SW 1271 (cell line): ENCODE measurements at regions not wholly inside any gene's neighbourhood (a gene's known extent, or its start where the extent isn't known, plus 50 kb on each side); places are given as distances from the start of the nearest gene placed in this dataset.

Experiments
- DNase-seq, 2 experiments: peaks; one replicate each; lab custom pipeline; 2025; lab: John Stamatoyannopoulos, UW

DNA sequence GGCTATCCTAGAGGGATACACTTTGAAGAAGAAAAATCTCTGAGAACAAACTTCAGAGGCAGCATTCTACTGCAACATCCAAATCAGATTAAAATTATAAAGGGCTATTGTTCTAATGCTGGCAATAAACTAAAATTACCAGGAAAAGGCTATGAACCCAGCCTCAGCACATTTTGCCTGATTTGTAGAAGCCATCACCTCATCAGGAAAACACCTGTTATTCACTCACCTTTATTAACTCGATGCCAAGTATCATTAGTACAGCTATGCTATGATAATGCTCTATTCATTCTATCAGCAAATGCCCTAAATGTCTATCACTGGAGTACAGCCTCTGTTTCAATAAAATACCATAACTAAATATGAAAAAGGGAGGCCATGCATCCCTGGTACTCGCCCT lies 510.2 kb downstream of the RASEF start:
- no peak for DNase-seq

DNA sequence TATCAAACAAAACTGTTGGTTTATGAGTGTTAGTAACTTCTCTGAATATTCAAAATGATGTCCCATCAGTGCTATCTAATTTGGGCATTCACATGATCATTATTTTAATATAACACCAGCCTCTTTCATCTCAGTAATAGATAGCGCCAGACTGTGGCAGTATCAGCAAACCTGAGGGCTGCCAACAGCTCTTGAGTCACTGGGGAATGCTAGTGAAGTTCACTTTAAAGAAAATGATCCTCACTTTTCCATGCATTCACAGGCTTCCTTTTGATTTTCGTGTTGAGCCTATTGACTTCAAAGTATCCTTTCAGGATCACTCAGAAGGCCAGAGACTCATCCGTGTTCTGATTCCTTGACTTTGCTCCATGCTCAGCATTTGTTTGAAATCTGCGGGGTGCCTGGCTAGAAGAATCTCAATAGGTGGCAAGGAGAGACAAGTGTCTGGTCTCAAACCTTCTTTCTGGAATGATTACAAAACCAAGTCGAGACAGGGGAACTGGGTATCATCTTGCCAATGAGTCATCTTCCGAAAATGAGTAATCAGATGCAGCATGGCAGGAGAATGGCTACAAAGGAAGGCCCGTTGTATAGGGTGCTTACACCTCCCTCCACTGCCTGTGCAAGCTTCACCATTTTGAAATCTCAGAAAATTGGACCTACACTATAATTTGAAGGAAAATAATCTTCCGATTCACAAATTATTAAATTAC lies 509.1 kb downstream of the RASEF start:
- no peak for DNase-seq

DNA sequence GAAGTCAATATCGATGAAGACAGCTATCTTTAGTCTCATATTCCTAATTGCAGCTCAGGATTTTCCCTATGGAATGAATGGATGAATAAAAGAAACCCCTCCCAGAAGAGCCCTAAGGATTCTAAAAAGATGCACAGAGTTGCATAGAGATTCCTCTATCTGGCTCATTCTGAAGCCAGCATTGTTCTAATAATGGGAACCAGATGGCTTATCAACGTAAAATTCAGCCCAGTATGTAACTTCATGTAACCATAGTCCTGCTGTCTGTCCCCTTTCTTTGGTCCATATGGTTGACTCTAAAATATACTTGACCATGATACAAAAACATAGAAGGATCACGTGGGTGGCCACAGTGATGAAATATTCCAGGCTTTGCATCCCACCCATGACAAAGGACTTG lies 508.6 kb downstream of the RASEF start:
- no peak for DNase-seq

DNA sequence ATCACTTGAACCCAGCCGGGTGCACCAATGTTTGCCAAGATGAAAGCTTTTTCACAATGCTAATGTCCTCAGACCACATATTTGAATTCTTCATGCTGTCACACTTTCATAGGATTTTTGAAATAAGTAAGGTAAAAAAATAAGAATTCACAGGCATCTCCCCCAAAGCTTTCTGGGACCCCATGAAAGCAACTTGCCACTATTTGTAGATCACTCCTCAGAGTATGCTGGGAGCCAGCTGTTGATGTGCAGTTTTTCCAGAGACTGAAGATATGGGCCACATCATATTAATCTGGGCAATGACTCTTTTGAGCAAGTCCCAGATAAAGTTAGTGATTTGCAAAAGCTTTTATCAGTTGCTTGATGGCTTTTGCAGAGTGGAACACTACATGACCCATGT lies 507.9 kb downstream of the RASEF start:
- DNase-seq, result no peak

DNA sequence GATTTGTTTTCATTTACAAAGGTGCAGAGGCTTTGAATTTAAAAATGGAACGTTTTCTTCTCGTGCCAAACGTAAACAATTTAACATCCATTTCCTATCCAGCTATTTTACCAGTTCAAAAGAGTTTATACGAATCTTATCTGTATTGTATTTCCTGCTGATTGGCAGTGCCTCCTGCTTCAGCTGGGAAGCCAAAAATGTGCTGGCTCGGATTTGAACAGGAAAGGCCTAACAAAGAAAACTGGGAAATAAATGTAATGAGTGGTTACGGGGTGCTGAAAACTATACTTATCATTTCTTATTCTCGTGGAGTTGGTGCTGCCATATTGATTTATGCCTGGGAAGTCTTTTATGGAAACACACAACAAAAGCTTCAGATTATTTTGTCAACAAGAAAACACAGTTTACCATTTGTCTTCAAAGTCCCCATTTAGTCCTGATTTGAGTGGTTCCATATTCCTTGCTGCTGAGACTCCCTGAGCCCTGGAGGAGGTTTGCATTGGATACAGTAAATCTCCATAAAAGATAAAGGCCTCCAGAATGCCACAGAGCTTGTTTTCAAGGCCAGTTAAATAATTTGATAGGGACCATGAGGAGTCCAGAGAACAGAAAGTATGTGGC lies 507.4 kb downstream of the RASEF start:
- no peak for DNase-seq

DNA sequence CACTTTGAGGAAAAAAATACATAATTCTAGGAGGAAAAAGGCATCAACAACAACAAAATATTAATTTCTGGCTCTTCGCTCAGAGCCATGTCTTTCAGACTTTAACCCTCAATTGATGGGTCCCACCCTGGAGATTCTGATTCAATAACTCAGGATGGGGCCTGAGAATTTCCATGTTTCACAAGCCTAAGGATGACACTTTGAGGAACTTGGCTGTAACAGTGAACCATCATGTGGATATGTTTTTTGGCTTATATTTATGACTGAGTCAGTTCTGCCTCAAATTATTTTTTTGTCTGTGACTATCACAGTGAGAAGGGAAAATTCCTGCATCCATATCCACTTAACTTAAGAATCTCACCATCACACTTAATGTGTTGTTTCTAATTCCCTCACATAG lies 504.6 kb downstream of the RASEF start:
- DNase-seq, result no peak

DNA sequence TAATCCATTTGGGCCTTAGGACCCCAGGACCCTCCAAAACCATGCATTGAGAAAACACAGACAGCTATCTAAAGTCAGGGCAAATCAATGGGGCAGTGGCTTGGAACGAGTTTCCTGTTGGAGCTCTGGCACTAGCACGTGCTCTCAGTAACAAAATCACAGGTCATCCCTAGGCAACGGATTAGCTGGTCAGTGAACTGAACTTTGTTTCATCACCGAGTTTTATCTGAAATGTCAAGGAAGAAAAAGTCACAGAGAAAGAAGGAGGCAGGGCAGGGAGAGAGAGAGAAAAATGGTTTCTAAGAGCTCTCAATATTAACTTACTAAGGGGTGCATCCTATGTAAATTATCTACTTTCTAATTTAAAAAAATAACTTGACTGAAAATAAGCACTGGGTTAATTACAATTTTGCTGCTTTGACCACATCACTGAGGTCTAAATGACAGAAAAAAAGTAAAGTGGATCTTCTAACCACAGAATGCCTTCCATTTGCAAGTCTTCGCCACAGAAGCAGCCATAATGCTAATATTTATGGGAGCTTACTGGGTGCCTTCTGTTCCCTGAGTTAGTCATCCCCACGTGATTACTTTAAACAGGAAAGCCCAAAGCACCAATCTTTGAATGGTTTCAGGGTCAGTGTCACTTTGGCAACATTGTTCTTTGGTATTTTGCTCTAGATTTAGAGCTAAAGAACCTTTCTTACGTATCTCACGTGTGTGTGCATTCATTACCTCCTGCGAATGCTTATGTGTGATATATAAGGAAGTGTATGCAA lies 503.9 kb downstream of the RASEF start:
- no peak for DNase-seq

DNA sequence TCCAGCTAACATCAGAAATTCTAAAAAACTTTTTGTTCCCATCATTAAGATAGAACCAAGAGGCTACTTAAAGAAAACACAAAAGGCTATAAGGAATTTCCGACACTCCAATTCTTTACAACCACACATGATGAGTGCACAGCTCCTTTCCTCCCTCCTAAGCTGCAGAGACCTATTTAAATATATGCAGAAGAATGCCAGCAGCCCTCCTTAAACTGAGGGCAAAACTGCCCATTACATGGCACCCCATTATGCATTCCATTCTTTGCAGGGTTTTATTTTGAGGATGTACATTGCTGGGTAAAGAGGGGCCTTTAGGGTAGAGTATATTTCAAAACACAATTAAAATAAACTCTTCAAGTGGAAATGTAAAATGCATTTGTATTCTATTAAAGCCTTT lies 502.9 kb downstream of the RASEF start:
- DNase-seq, result no peak

DNA sequence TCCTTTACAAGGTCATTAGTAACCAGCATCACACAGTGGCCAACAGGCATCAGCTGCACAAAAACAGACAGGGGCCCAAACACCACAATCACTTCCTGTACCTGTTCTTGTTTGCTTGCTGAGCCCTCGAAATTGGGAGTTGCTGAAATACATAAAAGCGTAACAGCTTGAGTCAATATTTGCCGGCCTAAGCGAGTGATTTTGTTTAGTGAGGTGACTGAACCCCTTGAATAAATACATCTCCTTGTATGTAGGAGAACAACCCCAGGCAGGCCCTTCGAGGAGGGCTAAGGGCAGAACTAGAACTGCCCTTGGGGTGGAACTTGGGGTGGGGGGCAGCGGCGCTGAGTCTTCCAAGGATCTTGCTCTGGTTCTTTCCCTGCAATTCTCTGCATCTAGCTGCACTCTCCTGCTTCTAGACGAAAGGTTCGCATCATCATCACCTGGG lies 502.5 kb downstream of the RASEF start:
- no peak for DNase-seq

DNA sequence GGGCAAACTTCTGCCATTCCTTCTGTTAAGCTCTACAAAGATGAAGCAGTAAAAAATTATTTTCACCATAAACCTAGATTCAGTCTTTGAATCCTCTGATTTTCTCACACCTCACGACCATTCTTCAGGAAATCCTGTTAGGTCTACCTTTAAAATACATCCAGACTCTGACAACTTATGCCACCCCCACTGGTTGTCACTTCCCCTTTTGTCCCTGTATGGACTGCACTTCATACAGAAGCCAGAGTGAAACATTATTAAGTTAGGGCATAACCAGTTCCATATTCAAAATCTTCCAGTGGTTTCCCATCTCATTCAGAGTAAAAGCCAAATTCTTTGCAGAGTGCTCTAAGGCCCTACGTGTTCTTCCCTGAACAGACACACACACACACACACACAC lies 499.8 kb downstream of the RASEF start:
- DNase-seq, result no peak

DNA sequence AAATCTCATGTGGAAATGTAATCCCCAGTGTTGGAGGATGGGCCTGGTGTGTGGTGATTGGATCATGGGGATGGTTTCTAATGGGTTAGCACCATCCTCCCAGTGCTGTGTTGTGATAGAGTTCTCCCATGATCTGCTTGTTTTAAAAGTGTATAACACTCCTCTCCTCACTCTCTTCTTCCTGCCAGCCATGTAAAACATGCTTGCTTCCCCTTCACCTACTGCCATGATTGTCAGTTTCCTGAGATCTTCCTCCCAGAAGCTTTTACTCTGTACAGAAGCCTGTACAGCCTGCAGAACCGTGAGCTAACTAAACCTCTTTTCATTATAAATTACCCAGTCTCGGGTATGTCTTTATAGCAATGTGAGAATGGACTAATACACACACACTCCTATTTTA lies 499.1 kb downstream of the RASEF start:
- DNase-seq, result no peak

DNA sequence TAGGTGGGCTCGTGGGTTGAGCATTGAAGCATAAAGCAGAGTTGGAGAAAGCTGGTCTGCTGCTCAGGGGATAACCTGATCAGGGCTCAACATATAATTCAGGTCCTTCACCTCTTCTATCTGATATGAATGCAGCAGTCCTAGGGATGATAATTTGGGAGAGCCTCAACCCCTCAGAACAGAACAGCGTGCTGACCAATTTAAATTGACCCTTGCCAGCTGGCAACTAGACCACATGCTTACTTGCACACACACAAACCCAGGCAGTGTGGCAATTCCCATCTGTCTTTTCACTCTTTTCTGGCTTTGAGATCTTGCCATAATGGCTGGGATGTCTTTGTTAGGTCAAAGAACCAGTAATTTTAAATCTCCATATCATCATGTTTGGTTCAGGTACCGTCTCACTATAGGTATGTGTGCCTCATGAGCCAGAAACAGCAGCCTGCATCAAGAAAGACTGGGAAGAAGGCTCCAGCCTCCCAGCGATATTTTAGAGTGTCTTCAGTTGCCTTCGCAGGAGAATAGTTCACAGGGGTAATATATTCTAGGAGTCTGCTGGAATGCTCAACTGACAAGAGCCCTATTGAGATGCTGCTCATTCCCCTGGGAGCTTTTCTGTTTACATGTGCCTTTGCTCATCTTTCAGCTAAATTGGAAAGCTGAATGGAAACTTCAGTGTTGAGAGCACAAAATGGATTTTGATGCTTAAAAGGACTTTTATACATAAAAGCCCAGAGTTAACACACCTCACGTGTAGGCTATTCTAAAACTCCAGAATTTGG lies 497.6 kb downstream of the RASEF start:
- DNase-seq, result no peak

DNA sequence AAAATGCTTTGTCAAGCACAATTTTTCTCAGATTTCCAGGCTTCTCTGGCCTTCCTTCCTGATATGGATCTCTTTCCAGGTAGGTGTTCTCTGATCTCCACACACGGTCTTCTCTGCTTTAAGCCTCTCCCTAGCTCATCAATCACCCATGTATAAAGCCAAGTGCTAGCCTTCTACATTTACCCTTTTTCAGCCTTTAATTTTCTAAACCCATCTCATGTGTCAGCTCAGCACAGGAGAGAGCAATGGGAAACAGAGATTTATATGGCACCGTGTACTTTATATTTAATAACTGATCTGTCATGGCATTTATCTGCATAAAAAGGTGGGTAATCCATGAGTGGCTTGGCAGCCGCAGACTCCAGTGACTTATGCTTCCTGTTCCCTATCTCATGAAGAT lies 495.0 kb downstream of the RASEF start:
- no peak for DNase-seq

DNA sequence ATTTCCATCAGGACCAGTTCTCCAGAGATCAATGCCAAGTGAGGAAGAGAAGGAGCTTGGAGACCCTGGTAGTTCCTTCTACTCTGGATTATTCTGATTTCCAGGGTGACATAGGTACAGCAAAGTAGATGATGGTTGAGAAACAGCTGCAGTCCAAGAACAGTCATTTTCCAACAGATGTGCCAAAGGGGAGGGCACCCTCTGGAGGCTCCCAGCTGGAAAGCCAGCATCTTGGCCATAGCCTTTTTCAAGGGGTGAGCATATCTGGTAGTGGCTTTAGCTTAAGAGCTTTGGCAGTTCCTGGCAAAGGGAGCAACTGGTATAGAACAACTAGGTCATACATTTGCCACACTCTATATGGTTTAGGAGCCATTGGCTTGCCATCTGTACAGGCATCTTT lies 492.7 kb downstream of the RASEF start:
- DNase-seq, result no peak

DNA sequence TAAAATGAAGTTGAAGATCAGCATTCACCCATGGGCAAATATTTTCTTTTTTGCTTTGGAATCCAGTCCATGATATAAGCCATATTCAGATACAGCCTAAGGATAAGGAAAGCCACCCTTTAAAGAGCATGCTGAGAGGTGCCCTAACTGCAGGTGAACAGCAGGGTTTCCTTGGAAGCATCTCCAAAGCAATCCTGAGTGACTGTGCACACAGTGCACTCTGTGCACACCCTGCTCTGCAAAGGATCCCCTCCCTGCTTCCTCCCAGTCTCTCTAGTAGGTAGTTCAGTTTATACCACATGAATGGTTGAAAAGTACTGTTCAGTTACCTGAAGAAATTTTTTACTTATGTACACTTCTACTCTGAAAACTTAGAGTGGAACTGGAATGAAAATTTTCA lies 491.4 kb downstream of the RASEF start:
- DNase-seq, result no peak

DNA sequence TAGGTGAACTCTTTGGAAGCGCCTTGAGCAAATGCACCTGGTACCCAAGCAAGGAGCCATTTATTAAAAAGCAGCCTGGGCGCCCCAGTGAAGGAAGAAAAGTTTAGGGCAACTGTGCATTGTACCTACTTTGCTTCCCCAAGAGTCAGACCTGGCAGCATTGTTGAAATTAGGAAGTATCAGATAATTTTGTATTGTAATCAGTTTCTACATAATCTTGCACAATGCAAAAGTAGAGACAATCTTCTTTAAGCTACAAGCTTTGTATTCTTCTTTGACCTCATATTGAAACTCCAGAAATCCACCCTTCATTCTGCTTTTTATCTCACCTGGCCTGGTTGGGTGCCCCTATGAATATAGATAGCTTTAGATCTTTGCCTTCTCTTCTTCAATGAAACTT lies 490.8 kb downstream of the RASEF start:
- no peak for DNase-seq

DNA sequence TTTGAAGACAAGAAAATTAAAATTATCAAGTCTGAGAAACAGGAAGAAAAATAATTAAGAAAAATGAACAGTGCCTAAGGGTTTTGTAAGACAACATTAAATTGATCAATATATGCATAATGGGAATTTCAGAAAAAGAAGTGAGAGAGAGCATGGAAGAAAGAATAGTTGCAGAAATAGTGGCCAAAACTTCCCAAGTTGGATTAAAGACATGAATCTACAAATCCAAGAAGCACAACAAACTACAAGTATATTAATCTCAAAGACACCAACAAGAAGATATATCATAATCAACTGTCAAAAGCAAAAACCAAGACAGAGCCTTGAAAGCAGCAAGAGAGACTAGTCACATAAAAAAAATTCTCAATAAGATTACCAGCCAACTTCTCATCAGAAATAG lies 488.0 kb downstream of the RASEF start:
- DNase-seq, result no peak

DNA sequence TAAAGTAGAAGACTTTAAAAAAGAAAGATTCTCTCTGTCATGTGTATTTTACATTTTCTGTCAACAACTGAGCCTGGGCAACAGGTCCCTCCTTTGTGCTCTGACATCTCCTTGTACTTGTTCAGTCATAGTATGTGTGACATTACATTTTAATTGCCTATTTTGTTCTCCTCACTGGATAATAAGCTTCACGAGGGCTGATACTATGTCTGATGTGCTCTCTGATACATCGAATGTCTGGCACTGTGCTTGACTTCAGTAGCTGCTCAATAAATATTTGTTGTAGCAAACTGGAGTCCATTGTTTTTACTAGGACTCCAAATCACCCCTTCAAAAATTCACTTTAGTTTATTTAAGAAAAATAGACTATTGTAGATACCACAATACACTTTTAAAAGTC lies 482.0 kb downstream of the RASEF start:
- no peak for DNase-seq

DNA sequence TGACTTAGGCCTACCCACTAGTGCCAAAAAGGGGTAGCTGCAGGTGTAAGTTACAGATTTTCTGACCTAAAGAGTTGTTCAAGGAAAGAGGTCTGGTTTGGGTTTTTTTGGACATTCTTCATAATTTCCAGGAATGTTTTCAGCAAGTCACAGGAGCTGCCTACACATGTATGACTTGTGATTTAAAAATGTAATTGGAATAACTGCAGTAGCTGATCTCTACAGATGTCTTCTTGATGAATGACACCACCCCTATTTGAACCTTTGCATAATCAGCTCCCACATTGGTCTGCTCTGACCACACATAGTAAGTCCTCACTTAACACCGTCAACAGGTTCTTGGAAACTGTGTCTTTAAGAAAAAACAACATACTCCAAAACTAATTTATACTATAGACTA lies 481.4 kb downstream of the RASEF start:
- no peak for DNase-seq

DNA sequence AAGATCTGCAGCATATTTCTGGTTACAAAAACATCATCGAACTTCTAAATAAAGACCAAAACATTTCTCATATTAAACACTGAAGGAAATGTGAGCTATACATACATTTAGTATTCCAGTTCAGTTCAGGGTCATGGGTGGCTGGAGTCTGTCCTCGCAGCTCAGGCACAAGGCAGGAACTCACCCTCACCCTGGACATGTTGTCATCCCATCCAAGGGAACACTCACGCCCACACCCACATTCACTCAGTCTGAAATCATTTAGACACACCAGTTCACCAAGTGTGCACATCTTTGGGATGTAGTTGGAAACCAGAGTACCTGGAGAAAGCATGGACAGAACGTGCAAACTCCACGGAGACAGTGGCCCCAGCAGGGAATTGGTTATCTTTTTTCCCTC lies 481.0 kb downstream of the RASEF start:
- DNase-seq, result no peak

DNA sequence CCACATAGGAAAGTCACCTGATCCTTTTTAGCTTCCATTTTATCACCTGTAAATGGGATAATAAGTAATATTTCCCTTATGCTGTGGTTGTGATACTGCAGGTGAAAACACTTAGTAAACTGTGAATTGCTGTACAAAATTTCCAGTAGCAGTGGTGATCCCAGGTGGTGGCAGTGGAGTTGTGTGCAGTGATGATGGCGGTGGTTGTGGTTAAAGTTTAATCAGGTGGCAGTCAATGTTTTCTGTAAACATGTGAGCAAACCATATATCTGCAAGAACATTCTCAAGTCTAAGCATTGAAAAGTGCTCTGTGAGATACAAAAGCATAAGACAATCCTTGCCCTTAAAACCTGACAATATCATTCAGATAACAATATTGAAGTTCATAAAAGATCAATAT lies 480.2 kb downstream of the RASEF start:
- no peak for DNase-seq

DNA sequence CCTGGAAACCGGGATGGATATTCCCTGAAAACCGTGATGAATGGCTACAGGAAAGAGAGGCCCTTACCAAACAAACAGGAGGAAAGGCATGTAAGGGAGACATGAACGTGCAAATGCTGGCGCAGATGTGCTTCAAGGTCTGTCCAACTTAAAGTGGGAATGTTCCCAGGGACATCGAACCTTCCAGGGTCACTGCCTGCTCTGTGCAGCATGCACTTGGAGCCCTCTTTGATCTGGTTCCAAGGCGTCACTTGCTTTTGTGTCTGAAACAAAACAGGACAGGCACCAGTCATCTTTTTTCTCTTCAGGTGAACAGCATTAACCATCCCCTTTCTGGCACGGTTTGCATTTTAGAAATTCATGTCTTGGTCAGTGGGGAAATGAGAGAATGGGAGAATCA lies 479.4 kb downstream of the RASEF start:
- no peak for DNase-seq
